Keratinocyte (primary cell): ENCODE measurements at regions not wholly inside any gene's neighbourhood (a gene's known extent, or its start where the extent isn't known, plus 50 kb on each side); places are given as distances from the start of the nearest gene placed in this dataset.
A peak's percentile ranks its signal among the peaks of the same experiment; 100 is the strongest.

ENCODE experiments used
- DNase-seq: peaks from one replicate; pipeline ENCODE4 v3.0.0-alpha.2; 2011; ENCODE audit warnings: low read depth, missing footprints, low spot score
- FAIRE-seq: peaks from 2 replicates; lab custom pipeline; 2011; peaks lifted over from hg19 to GRCh38; lab: Jason Lieb, UNC
- H2AFZ ChIP-seq: 2 replicates; pipeline ENCODE4 v1.6.0; 2012; ENCODE audit warnings: low read length, control low read depth, inconsistent platforms; ENCODE audit not compliant: control insufficient read depth
- H3K27ac ChIP-seq: 2 replicates; pipeline ENCODE4 v1.5.1; 2011; ENCODE audit warnings: low read length; ENCODE audit not compliant: control insufficient read depth, insufficient read depth
- H3K27me3 ChIP-seq: 3 replicates; pipeline ENCODE4 v1.6.0; 2011; ENCODE audit warnings: low read length; ENCODE audit not compliant: control insufficient read depth, insufficient read depth; ENCODE audit errors: extremely low read depth
- H3K36me3 ChIP-seq, 2 experiments: 2 replicates in 1 of 2; 3 replicates in 1 of 2; pipeline ENCODE4 v1.5.1; 2011; ENCODE audit warnings: low read length in 2 of 2, mild to moderate bottlenecking in 1 of 2; ENCODE audit not compliant: control insufficient read depth in 2 of 2, insufficient read depth in 2 of 2; ENCODE audit errors: extremely low read depth in 1 of 2
- H3K4me1 ChIP-seq: 3 replicates; pipeline ENCODE4 v1.5.1; 2011; ENCODE audit warnings: low read length; ENCODE audit not compliant: control insufficient read depth, insufficient read depth; ENCODE audit errors: extremely low read depth
- H3K4me2 ChIP-seq: 3 replicates; pipeline ENCODE4 v1.6.0; 2011; ENCODE audit warnings: low read depth, low read length; ENCODE audit not compliant: control insufficient read depth, insufficient read depth; ENCODE audit errors: extremely low read depth
- H3K4me3 ChIP-seq, 3 experiments: fragments of 200-600 bp in 1 of 3; sonication (generic) in 1 of 3; 2 replicates in 2 of 3; 3 replicates in 1 of 3; pipeline ENCODE4 v1.5.1; 2011 to 2016; ENCODE audit warnings: low read length in 3 of 3, mild to moderate bottlenecking in 3 of 3, control low read depth in 2 of 3, inconsistent platforms in 1 of 3, low read depth in 1 of 3, mixed read lengths in 1 of 3, mixed run types in 1 of 3, moderate library complexity in 1 of 3; ENCODE audit not compliant: control insufficient read depth in 2 of 3, insufficient read depth in 2 of 3; ENCODE audit errors: extremely low read depth in 1 of 3
- H3K79me2 ChIP-seq: 2 replicates; pipeline ENCODE4 v1.6.0; 2012; ENCODE audit warnings: low read length; ENCODE audit not compliant: control insufficient read depth, insufficient read depth
- H3K9ac ChIP-seq: 3 replicates; pipeline ENCODE4 v1.6.0; 2011; ENCODE audit warnings: low read length; ENCODE audit not compliant: control insufficient read depth, insufficient read depth; ENCODE audit errors: extremely low read depth
- H3K9me1 ChIP-seq: 3 replicates; pipeline ENCODE4 v1.6.0; 2011; ENCODE audit warnings: low read length; ENCODE audit not compliant: control insufficient read depth, insufficient read depth; ENCODE audit errors: extremely low read depth
- H3K9me3 ChIP-seq: 2 replicates; pipeline ENCODE4 v1.5.1; 2012; ENCODE audit warnings: low read depth, low read length; ENCODE audit not compliant: control insufficient read depth
- H4K20me1 ChIP-seq: 3 replicates; pipeline ENCODE4 v1.6.0; 2011; ENCODE audit warnings: low read length; ENCODE audit not compliant: control insufficient read depth, insufficient read depth; ENCODE audit errors: extremely low read depth
- EZH2 ChIP-seq: IDR thresholded peaks from one replicate; pipeline ENCODE4 v1.6.1; 2012; ENCODE audit warnings: inconsistent platforms, mild to moderate bottlenecking, low read length, moderate library complexity
- dilution Hi-C: fragments of 300-500 bp; cut with MboI; formaldehyde crosslinking; loops from one replicate; pipeline ENCODE4 v1.7.0; 2020; ENCODE audit warnings: low sequenced_read_pairs; ENCODE audit not compliant: extremely low pct_ligation_motif_present
- TF ChIP-seq, protein P1 (sequence below), 3 experiments: IDR thresholded peaks in 1 of 3; conservative IDR thresholded peaks in 1 of 3; optimal IDR thresholded peaks in 1 of 3; 2 replicates in 2 of 3; 3 replicates in 1 of 3; pipeline versions ENCODE3 to v1.5.1; 2011; ENCODE audit warnings: low read length in 3 of 3, mild to moderate bottlenecking in 3 of 3, moderate library complexity in 2 of 3, control low read depth in 1 of 3, inconsistent platforms in 1 of 3; ENCODE audit not compliant: insufficient read depth in 2 of 3; ENCODE audit errors: extremely low read depth in 1 of 3

DNA sequence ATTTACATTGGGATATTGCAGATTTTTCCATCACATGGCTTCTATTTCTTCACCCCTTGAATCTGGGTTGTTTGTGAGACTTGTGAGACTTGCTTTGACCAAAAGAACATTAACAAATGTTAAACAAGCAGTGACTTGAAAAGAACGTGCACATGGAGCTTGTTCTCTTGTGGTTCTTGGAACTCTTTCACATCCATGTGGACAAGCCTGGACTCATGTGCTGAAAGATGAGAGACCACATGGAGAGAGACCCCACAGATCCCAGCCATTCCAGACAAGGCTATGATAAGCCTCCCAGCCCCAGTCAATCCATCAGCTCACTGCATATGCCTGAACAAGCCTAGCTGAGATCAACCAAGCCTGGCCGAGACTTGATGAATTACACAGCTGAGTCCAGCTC lies 1365.7 kb upstream of the GJE1 start:
- no peak for FAIRE-seq
- Histone ChIP-seq H3K79me2 (no peaks in the 10 kb centered on the region), H3K27ac (no peak overlapping the region), H4K20me1 (no peaks in the 10 kb centered on the region), H3K9me1 (no peaks in the 10 kb centered on the region), H3K4me2 (no peak overlapping the region), H3K4me3 (no peak overlapping the region), H2AFZ (peak overlapping the region; percentile 3), H3K4me1 (no peaks in the 10 kb centered on the region), H3K27me3 (no peaks in the 10 kb centered on the region), H3K36me3 (no peaks in the 10 kb centered on the region), H3K9me3 (peaks cover 2% of the 10 kb centered on the region), H3K9ac (no peak overlapping the region)
- TF ChIP-seq, protein P1, sequence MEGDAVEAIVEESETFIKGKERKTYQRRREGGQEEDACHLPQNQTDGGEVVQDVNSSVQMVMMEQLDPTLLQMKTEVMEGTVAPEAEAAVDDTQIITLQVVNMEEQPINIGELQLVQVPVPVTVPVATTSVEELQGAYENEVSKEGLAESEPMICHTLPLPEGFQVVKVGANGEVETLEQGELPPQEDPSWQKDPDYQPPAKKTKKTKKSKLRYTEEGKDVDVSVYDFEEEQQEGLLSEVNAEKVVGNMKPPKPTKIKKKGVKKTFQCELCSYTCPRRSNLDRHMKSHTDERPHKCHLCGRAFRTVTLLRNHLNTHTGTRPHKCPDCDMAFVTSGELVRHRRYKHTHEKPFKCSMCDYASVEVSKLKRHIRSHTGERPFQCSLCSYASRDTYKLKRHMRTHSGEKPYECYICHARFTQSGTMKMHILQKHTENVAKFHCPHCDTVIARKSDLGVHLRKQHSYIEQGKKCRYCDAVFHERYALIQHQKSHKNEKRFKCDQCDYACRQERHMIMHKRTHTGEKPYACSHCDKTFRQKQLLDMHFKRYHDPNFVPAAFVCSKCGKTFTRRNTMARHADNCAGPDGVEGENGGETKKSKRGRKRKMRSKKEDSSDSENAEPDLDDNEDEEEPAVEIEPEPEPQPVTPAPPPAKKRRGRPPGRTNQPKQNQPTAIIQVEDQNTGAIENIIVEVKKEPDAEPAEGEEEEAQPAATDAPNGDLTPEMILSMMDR (optimal IDR thresholded peaks at IDR 0.05 in 1 of 3, IDR thresholded peaks at IDR 0.05 in 1 of 3, conservative IDR thresholded peaks at IDR 0.05 in 1 of 3; ENCODE audit: extremely low read depth in 1 of 3, insufficient read depth in 2 of 3, low read length in 3 of 3): no peak
- TF ChIP-seq EZH2: no peak
- DNase-seq: no peak
- dilution Hi-C loops: no loop called here

DNA sequence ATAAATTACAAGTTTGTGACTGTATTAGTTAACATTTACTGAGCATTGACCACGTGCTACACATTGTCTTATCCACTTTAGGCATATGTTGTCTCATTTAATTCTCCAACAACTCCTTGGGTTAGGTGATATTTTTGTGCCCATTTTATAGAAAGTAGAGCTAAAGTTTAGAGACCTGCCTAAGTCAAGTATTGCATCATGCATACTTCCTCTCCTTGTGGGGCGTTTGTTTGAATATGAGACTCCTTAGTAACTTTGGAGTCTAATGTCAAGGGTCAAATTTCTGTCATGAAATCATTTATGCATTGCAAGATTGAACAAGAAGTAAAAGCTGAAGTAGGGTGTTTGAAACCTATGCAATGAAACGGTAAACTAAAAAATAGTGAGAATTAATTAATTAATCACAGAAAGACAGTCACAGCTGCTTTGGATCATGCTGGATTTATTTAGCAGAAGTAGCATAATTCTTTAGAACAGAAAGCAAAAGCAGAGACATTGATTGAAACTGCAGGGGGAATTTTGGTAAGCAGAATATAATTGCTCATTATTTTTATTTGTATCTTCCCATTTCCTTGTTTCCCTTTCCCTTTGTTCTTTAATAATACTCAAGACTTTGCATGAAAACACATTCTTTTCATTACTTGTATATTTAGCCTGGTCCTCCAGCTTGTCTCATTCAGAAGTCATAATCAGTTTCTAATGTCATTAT lies 1374.4 kb upstream of the GJE1 start:
- Histone ChIP-seq H3K4me1 (no peaks in the 10 kb centered on the region), H3K9ac (no peak overlapping the region), H3K9me3 (no peaks in the 10 kb centered on the region), H2AFZ (no peak overlapping the region), H3K4me2 (no peak overlapping the region), H3K36me3 (no peaks in the 10 kb centered on the region), H3K4me3 (no peak overlapping the region), H3K27ac (no peak overlapping the region), H3K79me2 (no peaks in the 10 kb centered on the region), H3K9me1 (no peaks in the 10 kb centered on the region), H4K20me1 (no peaks in the 10 kb centered on the region), H3K27me3 (no peaks in the 10 kb centered on the region)
- DNase-seq: no peak
- no peak for FAIRE-seq
- TF ChIP-seq, protein P1 (optimal IDR thresholded peaks at IDR 0.05 in 1 of 3, IDR thresholded peaks at IDR 0.05 in 1 of 3, conservative IDR thresholded peaks at IDR 0.05 in 1 of 3; ENCODE audit: extremely low read depth in 1 of 3, insufficient read depth in 2 of 3, low read length in 3 of 3): no peak
- no peak for TF ChIP-seq EZH2
- dilution Hi-C loops: no loop called here
